Keratinocyte (primary cell): ENCODE measurements at regions not wholly inside any gene's neighbourhood (a gene's known extent, or its start where the extent isn't known, plus 50 kb on each side); places are given as distances from the start of the nearest gene placed in this dataset.

Experiments
- DNase-seq: peaks from one replicate; pipeline ENCODE4 v3.0.0-alpha.2; 2011; ENCODE audit warnings: low read depth, missing footprints, low spot score
- FAIRE-seq: peaks from 2 replicates; lab custom pipeline; 2011; peaks lifted over from hg19 to GRCh38; lab: Jason Lieb, UNC
- H2AFZ ChIP-seq: 2 replicates; pipeline ENCODE4 v1.6.0; 2012; ENCODE audit warnings: low read length, control low read depth, inconsistent platforms; ENCODE audit not compliant: control insufficient read depth
- H3K27ac ChIP-seq: 2 replicates; pipeline ENCODE4 v1.5.1; 2011; ENCODE audit warnings: low read length; ENCODE audit not compliant: control insufficient read depth, insufficient read depth
- H3K27me3 ChIP-seq: 3 replicates; pipeline ENCODE4 v1.6.0; 2011; ENCODE audit warnings: low read length; ENCODE audit not compliant: control insufficient read depth, insufficient read depth; ENCODE audit errors: extremely low read depth
- H3K36me3 ChIP-seq, 2 experiments: 2 replicates in 1 of 2; 3 replicates in 1 of 2; pipeline ENCODE4 v1.5.1; 2011; ENCODE audit warnings: low read length in 2 of 2, mild to moderate bottlenecking in 1 of 2; ENCODE audit not compliant: control insufficient read depth in 2 of 2, insufficient read depth in 2 of 2; ENCODE audit errors: extremely low read depth in 1 of 2
- H3K4me1 ChIP-seq: 3 replicates; pipeline ENCODE4 v1.5.1; 2011; ENCODE audit warnings: low read length; ENCODE audit not compliant: control insufficient read depth, insufficient read depth; ENCODE audit errors: extremely low read depth
- H3K4me2 ChIP-seq: 3 replicates; pipeline ENCODE4 v1.6.0; 2011; ENCODE audit warnings: low read depth, low read length; ENCODE audit not compliant: control insufficient read depth, insufficient read depth; ENCODE audit errors: extremely low read depth
- H3K4me3 ChIP-seq, 3 experiments: fragments of 200-600 bp in 1 of 3; sonication (generic) in 1 of 3; 2 replicates in 2 of 3; 3 replicates in 1 of 3; pipeline ENCODE4 v1.5.1; 2011 to 2016; ENCODE audit warnings: low read length in 3 of 3, mild to moderate bottlenecking in 3 of 3, control low read depth in 2 of 3, inconsistent platforms in 1 of 3, low read depth in 1 of 3, mixed read lengths in 1 of 3, mixed run types in 1 of 3, moderate library complexity in 1 of 3; ENCODE audit not compliant: control insufficient read depth in 2 of 3, insufficient read depth in 2 of 3; ENCODE audit errors: extremely low read depth in 1 of 3
- H3K79me2 ChIP-seq: 2 replicates; pipeline ENCODE4 v1.6.0; 2012; ENCODE audit warnings: low read length; ENCODE audit not compliant: control insufficient read depth, insufficient read depth
- H3K9ac ChIP-seq: 3 replicates; pipeline ENCODE4 v1.6.0; 2011; ENCODE audit warnings: low read length; ENCODE audit not compliant: control insufficient read depth, insufficient read depth; ENCODE audit errors: extremely low read depth
- H3K9me1 ChIP-seq: 3 replicates; pipeline ENCODE4 v1.6.0; 2011; ENCODE audit warnings: low read length; ENCODE audit not compliant: control insufficient read depth, insufficient read depth; ENCODE audit errors: extremely low read depth
- H3K9me3 ChIP-seq: 2 replicates; pipeline ENCODE4 v1.5.1; 2012; ENCODE audit warnings: low read depth, low read length; ENCODE audit not compliant: control insufficient read depth
- H4K20me1 ChIP-seq: 3 replicates; pipeline ENCODE4 v1.6.0; 2011; ENCODE audit warnings: low read length; ENCODE audit not compliant: control insufficient read depth, insufficient read depth; ENCODE audit errors: extremely low read depth
- CTCF ChIP-seq, 3 experiments: IDR thresholded peaks in 1 of 3; conservative IDR thresholded peaks in 1 of 3; optimal IDR thresholded peaks in 1 of 3; 2 replicates in 2 of 3; 3 replicates in 1 of 3; pipeline versions ENCODE3 to v1.5.1; 2011; ENCODE audit warnings: low read length in 3 of 3, mild to moderate bottlenecking in 3 of 3, moderate library complexity in 2 of 3, control low read depth in 1 of 3, inconsistent platforms in 1 of 3; ENCODE audit not compliant: insufficient read depth in 2 of 3; ENCODE audit errors: extremely low read depth in 1 of 3
- EZH2 ChIP-seq: IDR thresholded peaks from one replicate; pipeline ENCODE4 v1.6.1; 2012; ENCODE audit warnings: inconsistent platforms, mild to moderate bottlenecking, low read length, moderate library complexity
- dilution Hi-C: fragments of 300-500 bp; cut with MboI; formaldehyde crosslinking; loops from one replicate; pipeline ENCODE4 v1.7.0; 2020; ENCODE audit warnings: low sequenced_read_pairs; ENCODE audit not compliant: extremely low pct_ligation_motif_present

GRCh38 chr4:145396581-145396980 lies 85.1 kb upstream of the SMAD1 start:
- Histone ChIP-seq H3K36me3 (no peaks in the 10 kb centered on the region), H3K9me1 (no peaks in the 10 kb centered on the region), H3K9ac (no peak overlapping the region), H3K4me1 (no peaks in the 10 kb centered on the region), H3K4me3 (no peak overlapping the region), H3K27me3 (no peaks in the 10 kb centered on the region), H3K27ac (no peak overlapping the region), H3K9me3 (no peaks in the 10 kb centered on the region), H3K79me2 (no peaks in the 10 kb centered on the region), H3K4me2 (no peak overlapping the region), H2AFZ (no peak overlapping the region), H4K20me1 (no peaks in the 10 kb centered on the region)
- no peak for TF ChIP-seq EZH2
- no peak for TF ChIP-seq CTCF (optimal IDR thresholded peaks at IDR 0.05 in 1 of 3, IDR thresholded peaks at IDR 0.05 in 1 of 3, conservative IDR thresholded peaks at IDR 0.05 in 1 of 3; ENCODE audit: extremely low read depth in 1 of 3, insufficient read depth in 2 of 3, low read length in 3 of 3)
- FAIRE-seq (no peak), DNase-seq (no peak)
- dilution Hi-C loops, result no loop called here

GRCh38 chr4:145390571-145390970 lies 91.1 kb upstream of the SMAD1 start:
- Histone ChIP-seq H3K79me2 (no peaks in the 10 kb centered on the region), H3K27ac (no peak overlapping the region), H3K9ac (no peak overlapping the region), H3K4me2 (no peak overlapping the region), H3K27me3 (no peaks in the 10 kb centered on the region), H3K9me1 (no peaks in the 10 kb centered on the region), H4K20me1 (no peaks in the 10 kb centered on the region), H3K36me3 (no peaks in the 10 kb centered on the region), H2AFZ (no peak overlapping the region), H3K4me1 (no peaks in the 10 kb centered on the region), H3K9me3 (no peaks in the 10 kb centered on the region), H3K4me3 (no peak overlapping the region)
- dilution Hi-C loops, result no loop called here
- FAIRE-seq (no peak), DNase-seq (no peak)
- TF ChIP-seq CTCF (optimal IDR thresholded peaks at IDR 0.05 in 1 of 3, IDR thresholded peaks at IDR 0.05 in 1 of 3, conservative IDR thresholded peaks at IDR 0.05 in 1 of 3; ENCODE audit: extremely low read depth in 1 of 3, insufficient read depth in 2 of 3, low read length in 3 of 3) (no peak), EZH2 (no peak)
